Fibroblast of skin of scalp (primary cell): ENCODE measurements at regions not wholly inside any gene's neighbourhood (a gene's known extent, or its start where the extent isn't known, plus 50 kb on each side); places are given as distances from the start of the nearest gene placed in this dataset.
"Not testable (repeated sequence)": the region's sequence is repeated elsewhere in the genome, so short reads cannot be mapped to it uniquely, and the experiment has no call there.

Experiments used
- DNase-seq: peaks from one replicate; pipeline ENCODE4 v3.0.0-alpha.2; 2013

DNA sequence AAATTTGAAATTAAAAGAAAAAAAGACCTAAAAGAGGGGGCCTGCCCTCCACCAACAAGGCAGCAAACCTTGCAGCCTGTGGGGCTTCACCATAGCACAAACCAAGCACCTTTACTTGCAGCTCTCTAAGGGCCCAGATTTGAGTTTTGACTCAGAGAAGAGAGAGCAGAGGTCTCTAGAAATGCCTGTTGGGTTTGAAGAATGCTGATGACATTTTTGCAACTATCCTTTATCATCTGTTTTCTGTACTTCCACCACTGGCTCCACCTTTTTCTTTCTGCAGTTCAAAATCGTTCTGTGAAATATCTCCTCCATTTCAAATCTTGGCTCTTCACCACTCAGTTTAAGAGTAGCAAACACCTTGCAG, 83.8 kb upstream of the HMGA2 start:
- DNase-seq, result peak; percentile 31

GRCh38 chr12:65740873-65741600, 83.2 kb upstream of the HMGA2 start:
- peak; percentile 89 for DNase-seq

DNA sequence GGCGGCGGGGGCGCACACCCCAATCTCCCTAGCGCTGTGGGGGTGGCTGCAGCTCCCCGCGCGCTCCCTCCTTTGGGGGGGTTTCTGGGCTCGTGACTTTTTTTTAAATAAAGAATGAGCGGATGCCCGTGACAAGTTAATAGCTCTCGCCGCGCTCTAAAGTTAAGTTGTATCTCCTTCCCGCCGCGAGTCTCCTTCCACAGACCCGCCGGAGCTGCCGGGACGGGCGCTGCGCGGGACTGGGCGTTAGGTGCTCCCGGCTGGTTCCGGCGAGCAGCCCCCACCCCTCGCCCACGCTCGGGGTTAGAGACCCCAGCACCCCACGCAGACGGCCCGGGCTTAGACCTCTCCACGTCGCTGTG, 82.6 kb upstream of the HMGA2 start:
- no peak for DNase-seq

DNA sequence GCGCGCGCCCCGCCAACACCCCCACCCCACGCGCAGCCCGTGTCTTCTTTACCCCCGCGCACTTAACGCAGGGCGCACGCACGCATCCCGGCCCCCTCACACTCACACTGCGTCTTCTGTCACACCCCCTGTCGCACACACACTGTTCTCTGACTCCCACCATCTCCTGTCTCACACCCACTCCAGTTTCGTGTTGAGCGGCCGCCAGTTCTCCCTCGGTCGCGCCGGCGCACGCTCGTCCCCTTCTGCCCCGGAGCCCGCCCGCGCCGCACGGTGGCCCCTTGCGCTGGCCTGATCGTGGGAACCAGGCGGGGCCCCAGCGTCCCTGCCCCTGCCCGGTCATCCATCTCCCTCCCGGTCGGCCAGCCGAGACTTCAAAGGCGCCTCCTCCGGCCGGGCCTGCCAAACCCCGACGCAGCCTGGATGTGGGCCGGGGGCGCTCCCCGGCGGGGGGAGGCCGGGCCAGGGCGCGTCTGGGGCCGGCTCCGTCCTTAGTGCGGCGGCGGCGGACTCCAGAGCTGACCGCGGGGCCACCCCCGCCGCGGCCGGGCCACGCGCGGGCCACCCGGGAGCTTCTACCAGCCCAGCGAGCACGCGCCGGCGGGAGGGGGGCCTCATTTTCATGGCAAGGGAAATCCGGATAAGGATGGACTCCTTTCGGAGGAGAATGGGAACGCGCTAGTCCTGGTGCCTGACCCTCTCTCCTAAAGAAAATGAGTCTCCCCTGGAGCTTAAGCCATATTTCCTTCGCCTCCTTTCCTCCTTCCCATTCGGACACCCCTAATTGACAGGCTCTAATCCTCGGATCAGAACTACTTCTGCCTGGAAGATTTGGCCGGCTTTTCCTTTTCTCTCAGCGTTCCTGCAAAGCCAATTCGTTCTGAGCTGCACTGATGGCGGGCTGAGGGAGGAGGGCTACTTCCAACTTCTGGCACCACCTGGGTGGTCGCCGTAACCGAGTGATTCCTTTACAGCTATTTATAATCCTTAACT, 82.0 kb upstream of the HMGA2 start:
- peak; percentile 64 for DNase-seq

GRCh38 chr12:65744236-65744840, 79.9 kb upstream of the HMGA2 start:
- DNase-seq, result not testable (repeated sequence)

DNA sequence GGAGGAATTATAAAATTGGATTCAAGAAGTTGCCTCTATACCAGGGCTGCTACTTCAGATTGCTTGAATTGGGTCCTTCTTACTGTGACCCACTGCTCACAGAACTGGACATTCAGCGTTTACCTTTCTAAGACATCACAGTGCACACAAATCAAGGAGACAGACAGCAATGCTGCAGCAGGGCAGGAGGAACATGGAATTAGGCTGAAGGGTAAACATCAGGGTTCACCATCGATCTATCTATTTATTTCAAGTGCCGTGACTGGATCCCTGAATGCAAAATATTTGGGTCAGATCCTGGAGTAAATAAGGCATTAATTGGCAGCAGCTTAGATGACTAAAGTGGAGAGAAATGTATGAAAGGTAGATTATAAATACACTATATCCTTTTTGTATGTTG, 76.9 kb upstream of the HMGA2 start:
- DNase-seq, result no peak

DNA sequence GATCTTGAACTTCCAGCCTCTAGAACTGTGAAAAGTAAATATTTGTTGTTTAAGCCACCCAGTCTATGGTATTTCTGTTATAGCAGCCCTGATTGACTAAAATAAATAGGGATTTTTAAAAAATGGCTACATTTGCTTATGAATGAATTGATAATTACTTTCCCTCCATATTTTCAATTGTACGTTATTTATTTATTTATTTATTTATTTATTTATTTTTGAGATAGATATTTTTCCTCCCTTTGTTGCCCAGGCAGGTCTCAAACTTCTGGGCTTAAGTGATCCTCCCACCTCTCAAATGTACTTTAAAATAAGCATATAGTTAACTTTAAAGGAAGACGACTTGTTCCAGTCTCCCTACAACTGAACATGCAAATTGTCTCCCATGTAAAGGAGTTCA, 76.0 kb upstream of the HMGA2 start:
- no peak for DNase-seq

DNA sequence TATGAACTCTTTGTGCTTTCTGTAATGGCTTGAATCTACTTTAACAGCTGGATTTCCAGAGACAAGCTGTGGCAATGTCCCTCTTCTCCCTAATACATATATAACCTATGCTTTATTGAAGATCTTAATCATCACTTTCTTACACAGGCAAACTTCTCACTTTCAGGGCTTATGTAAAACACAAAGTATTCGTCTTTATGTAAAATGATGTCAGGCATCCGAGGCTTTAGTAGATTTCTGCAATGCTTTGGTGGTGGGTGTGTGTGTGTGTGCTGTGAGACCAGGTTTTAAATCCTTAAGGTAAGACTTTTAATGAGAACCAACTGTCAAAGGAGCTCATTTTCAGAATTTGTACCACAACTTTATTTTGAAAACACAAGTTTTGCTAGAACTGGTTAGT, 70.0 kb upstream of the HMGA2 start:
- no peak for DNase-seq

DNA sequence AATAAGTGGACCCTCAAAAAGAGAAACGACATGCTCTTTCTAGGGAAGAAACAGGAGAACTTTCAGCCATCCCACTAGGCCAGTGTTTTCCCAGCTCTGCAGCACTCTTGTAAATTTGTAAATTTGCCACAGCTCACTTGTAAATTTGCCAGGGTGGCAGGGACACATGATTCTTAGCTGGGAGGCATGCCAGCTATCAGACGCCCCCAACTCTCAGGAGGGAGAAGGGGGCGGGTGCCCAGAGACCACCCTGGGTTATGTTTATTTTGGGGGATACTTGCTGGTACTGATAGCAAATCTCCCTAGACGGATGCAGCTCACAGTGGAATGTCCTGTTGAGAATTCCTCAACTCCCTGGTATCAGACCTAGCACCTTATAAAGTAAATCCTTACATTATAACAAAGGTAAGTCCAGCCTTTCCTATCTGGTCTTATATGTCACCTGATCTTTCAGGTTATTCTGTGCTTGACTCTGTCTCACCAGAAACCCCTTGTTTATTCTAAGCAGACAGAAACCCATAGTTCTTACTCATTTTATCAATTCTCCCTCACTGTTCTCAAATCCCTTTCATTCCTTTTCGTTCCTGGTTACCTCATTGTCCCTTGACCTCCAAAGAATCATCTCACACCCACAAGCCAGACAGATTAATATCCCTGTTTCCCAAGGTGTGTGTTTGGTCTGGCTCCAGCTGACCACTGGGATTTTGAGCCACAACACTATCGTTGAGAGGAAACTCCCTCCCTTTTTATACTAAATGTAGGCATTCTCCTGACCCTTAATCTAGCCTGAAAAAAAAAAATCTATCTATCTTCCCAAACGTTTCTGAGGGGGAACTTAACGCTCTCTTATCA, 69.3 kb upstream of the HMGA2 start:
- DNase-seq, result no peak

- DNase-seq, result no peak
These were observed 68.7 kb upstream of the HMGA2 start for GRCh38 chr12:65755596-65755978.

- DNase-seq, result no peak
These were observed 68.0 kb upstream of the HMGA2 start for GRCh38 chr12:65756267-65756666.

DNA sequence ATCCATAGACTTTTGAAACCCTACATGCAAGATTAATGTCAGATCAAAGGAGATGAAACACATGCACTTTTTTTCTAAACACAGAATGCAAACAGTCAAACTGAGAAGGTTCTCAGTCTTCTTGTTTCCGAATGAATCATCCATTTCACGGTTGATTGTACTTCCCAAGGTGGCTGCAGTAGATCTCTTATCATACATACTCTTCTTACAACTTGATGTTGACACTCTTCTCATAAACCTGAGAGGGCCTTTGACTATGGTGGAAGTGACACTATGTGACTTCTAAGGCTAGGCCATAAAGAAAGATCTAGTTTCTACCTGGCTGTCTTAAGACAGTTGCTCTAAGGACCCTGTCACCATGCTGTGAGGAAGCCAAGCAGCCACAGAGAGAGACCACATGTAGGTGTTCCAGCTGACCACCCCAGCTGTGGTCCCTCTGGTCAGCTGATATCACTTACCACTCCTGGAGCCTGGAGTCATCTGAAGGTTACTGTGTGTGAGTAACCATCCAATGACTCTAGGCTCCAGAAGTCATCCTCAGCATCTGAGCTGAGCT, 67.2 kb upstream of the HMGA2 start:
- no peak for DNase-seq

GRCh38 chr12:65758401-65758800, 65.9 kb upstream of the HMGA2 start:
- no peak for DNase-seq

- no peak for DNase-seq
These were observed 64.5 kb upstream of the HMGA2 start for GRCh38 chr12:65759735-65760134.

DNA sequence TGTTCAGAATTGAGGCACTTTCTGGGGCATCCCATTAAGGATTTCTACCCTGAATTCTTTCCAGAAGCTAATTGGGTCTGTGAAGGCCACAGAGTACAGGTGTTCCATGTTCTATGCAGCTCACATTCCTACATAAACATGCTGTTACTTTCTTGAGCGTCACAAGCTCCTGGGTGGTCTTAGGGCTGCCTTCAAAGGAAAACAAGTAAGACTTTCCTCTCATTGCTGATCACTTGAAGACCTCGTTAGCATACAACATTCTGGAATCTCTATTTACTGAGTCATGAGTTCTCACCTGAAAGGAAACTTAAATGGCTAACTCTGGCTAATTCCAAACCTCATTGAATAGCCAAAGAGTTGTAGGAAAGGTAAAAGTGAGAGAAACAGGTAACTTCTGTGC, 63.0 kb upstream of the HMGA2 start:
- DNase-seq, result no peak

DNA sequence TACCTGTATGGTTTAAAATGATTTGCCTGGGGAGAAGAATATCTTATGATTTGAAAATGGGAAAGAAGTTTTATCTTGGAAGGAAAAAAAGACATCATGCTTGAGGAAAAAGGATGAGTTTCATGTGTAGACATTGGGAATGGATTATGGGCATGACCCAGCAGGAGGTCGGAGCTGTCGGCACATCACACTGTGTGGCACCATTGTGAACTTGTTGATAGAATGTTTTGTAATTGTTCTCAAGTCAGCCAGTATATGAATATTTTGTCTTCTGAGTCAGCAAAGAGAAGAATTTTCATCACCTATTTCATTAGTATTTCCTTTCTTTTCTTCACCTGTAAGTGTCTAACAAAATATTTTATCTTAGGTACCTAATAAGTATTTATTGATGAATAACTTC, 60.0 kb upstream of the HMGA2 start:
- DNase-seq, result no peak

DNA sequence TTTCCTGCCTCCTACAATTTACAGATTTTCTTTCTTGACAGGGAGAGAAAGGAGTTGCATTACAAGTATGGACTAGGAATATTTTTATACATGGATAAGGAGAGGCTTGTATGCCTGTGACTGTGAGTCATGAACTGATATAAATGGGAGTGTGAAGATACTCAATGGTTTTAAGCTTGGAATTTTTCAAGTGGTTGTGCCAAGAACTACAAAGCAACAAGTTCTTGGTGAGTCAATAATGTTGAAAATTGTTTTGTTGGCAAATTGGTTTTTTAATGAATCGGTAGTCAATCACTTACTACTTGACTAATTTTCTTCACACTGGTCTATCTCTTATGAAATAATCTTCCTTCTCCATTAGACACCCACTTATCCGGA, 58.9 kb upstream of the HMGA2 start:
- peak; percentile 76 for DNase-seq

- DNase-seq, result no peak
These were observed 54.4 kb upstream of the HMGA2 start for GRCh38 chr12:65769880-65770279.
